ENCODE measurements at regions not wholly inside any gene's neighbourhood (a gene's known extent, or its start where the extent isn't known, plus 50 kb on each side); places are given as distances from the start of the nearest gene placed in this dataset.

- Histone ChIP-seq H4K20me1 (ENCODE audit: insufficient read depth) (no peaks in the 10 kb centered on the region), H3K4me2 (no peak overlapping the region), H3K79me2 (ENCODE audit: low read depth) (no peaks in the 10 kb centered on the region), H3K9me2 (ENCODE audit: insufficient read depth) (no peaks in the 10 kb centered on the region), H3F3A (ENCODE audit: insufficient read depth, low read depth) (peaks cover 11% of the 10 kb centered on the region), H3K9me3 (ENCODE audit: insufficient read depth, low read depth) (no peaks in the 10 kb centered on the region), H3K27me3 (ENCODE audit: insufficient read depth, low read depth) (no peaks in the 10 kb centered on the region), H3K36me3 (ENCODE audit: low read depth) (no peaks in the 10 kb centered on the region), H3K27ac (no peak overlapping the region), H2AFZ (no peak overlapping the region), H3K4me1 (replicated peaks; ENCODE audit: insufficient read depth) (peaks cover 13% of the 10 kb centered on the region), H3K4me3 (no peak overlapping the region)
- DNase-seq: no peak
- no TSS peak for BruUV-seq (replicated peaks)
- TF ChIP-seq EZH2 (IDR thresholded peaks at IDR 0.05; ENCODE audit: low read depth) (no peak), CTCF (conservative IDR thresholded peaks at IDR 0.05) (no peak)
- intact Hi-C loops (cut with micrococcal nuclease; ENCODE audit: unreplicated experiment): loop anchor here (5.0 to 10.0 kb wide), 2 partner anchors 61 to 212 kb away; no protein-coding TSS in a partner anchor
- ChIA-PET POLR2A (ENCODE audit: unreplicated experiment) (no interaction called here), CTCF (no interaction called here)
These were observed 181.0 kb upstream of the GADL1 start for GRCh38 chr3:31075471-31075870.

GRCh38 chr3:31075876-31076275 lies 181.4 kb upstream of the GADL1 start:
- Histone ChIP-seq H3K4me2 (no peak overlapping the region), H3K79me2 (ENCODE audit: low read depth) (no peaks in the 10 kb centered on the region), H3K9me3 (ENCODE audit: insufficient read depth, low read depth) (no peaks in the 10 kb centered on the region), H3F3A (ENCODE audit: insufficient read depth, low read depth) (peaks cover 11% of the 10 kb centered on the region), H3K4me1 (replicated peaks; ENCODE audit: insufficient read depth) (peaks cover 13% of the 10 kb centered on the region), H3K36me3 (ENCODE audit: low read depth) (no peaks in the 10 kb centered on the region), H3K9me2 (ENCODE audit: insufficient read depth) (no peaks in the 10 kb centered on the region), H3K27ac (no peak overlapping the region), H3K27me3 (ENCODE audit: insufficient read depth, low read depth) (no peaks in the 10 kb centered on the region), H2AFZ (no peak overlapping the region), H3K4me3 (no peak overlapping the region), H4K20me1 (ENCODE audit: insufficient read depth) (no peaks in the 10 kb centered on the region)
- no peak for DNase-seq
- intact Hi-C loops (cut with micrococcal nuclease; ENCODE audit: unreplicated experiment): loop anchor here (5.0 to 10.0 kb wide), 2 partner anchors 61 to 211 kb away; no protein-coding TSS in a partner anchor
- POLR2A ChIA-PET (ENCODE audit: unreplicated experiment): no interaction called here
- BruUV-seq (replicated peaks): no TSS peak
- TF ChIP-seq EZH2 (IDR thresholded peaks at IDR 0.05; ENCODE audit: low read depth) (no peak), CTCF (conservative IDR thresholded peaks at IDR 0.05) (no peak)
- CTCF ChIA-PET: no interaction called here

- peak overlapping the region; percentile 67 for H3K27ac ChIP-seq
- no peak overlapping the region; the same call in 1 of the 2 replicates for H3K4me2 ChIP-seq
- no peaks in the 10 kb centered on the region for H3K79me2 ChIP-seq (ENCODE audit: low read depth)
- peaks cover 11% of the 10 kb centered on the region for H3F3A ChIP-seq (ENCODE audit: insufficient read depth, low read depth)
- intact Hi-C loops (cut with micrococcal nuclease; ENCODE audit: unreplicated experiment): loop anchor here (1.0 to 10.0 kb wide), 3 partner anchors 36 to 210 kb away; no protein-coding TSS in a partner anchor
- ChIA-PET POLR2A (ENCODE audit: unreplicated experiment) (interaction anchor here (0.6 to 0.7 kb wide), 5 partner anchors 35 to 366 kb away, joined by 3 to 13 read pairs (median 5); no protein-coding TSS in a partner anchor), CTCF (interaction anchor here (0.7 to 0.8 kb wide), 2 partner anchors 36 to 307 kb away, joined by 3 read pairs; no protein-coding TSS in a partner anchor)
- no peaks in the 10 kb centered on the region for H3K36me3 ChIP-seq (ENCODE audit: low read depth)
- H3K4me3 ChIP-seq: no peak overlapping the region
- BruUV-seq (replicated peaks): no TSS peak
- TF ChIP-seq CTCF (conservative IDR thresholded peaks at IDR 0.05): no peak
- no peak for TF ChIP-seq EZH2 (IDR thresholded peaks at IDR 0.05; ENCODE audit: low read depth)
- peak; percentile 62 to 86 for DNase-seq
- no peaks in the 10 kb centered on the region for H4K20me1 ChIP-seq (ENCODE audit: insufficient read depth)
- peaks cover 13% of the 10 kb centered on the region for H3K4me1 ChIP-seq (replicated peaks; ENCODE audit: insufficient read depth)
- H3K9me2 ChIP-seq (ENCODE audit: insufficient read depth): no peaks in the 10 kb centered on the region
- H3K27me3 ChIP-seq (ENCODE audit: insufficient read depth, low read depth): no peaks in the 10 kb centered on the region
- no peaks in the 10 kb centered on the region for H3K9me3 ChIP-seq (ENCODE audit: insufficient read depth, low read depth)
- H2AFZ ChIP-seq: no peak overlapping the region; the same call in 1 of the 2 replicates
These were observed 182.7 kb upstream of the GADL1 start for GRCh38 chr3:31077021-31077601.
